ENCODE measurements at regions not wholly inside any gene's neighbourhood (a gene's known extent, or its start where the extent isn't known, plus 50 kb on each side); places are given as distances from the start of the nearest gene placed in this dataset.
A peak's percentile ranks its signal among the peaks of the same experiment; 100 is the strongest.

DNA sequence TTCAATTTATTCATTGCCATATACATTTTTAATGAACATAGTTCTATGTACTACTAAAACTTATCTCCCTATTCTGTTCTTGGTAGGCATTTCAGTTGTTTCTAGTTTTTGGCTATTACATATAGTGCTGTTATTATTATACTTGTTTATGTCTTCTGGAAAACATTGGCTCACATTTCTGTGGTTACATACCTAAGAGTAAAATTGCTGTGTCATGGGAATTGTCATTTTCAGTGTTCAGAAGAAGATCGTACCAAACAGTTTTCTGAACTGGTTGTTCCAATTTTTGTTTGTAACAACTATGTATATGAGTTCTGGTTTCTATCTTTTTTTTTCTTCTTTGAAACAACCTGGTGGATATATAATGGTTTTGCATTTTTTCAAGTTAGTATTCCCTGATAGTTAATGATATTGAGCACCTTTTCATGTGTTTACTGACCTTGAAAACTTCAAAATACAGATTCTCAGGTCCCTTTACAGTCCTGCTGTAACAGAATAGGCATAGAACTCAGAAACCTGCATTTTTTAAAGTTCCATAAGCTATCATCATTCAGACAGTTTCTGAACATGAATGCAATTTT lies 230.7 kb downstream of the JRKL start:
- no peak for DNase-seq

DNA sequence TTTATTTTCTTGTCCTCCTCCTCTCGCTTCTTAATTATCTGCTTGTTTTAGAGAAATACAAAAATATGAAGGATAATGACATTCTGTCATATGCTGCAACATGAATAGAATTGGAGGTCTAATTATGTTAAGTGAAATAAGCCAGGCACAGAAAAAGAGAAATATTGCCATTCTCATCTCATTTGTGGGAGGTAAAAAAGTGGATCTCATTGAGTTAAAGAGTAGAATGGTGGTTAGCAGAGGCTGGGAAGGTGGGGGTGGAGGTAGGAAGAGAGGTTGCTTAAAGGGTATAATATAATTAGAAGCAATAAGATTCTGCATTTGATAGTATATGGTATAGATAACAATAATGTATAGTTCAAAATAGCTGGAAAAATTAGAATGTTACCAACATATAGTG lies 231.3 kb downstream of the JRKL start:
- DNase-seq, result no peak

DNA sequence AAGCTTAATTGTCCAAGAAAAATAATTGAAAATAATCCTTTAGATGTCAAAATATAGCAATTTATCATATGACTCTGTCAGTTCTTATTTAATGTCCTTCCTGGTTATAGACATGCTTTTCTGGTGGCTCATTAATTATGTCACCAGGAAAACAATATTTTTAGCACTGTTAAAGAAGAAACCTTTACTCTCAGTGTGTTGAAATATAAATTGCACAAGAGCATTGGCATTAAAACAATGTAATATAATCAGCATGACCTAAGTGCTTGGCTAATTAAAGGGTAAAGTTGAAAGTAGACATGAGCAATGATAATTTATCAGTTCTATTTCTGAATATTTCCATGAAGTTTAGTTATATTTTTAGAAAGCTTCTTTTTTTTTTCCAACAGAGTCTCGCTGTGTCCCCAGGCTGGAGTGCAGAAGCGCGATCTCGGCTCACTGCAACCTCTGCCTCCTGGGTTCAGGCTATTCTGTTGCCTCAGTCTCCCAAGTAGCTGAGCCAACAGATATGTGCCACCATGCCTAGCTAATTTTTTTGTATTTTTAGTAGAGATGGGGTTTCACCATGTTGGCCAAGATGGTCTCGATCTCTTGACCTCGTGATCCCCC lies 232.3 kb downstream of the JRKL start:
- no peak for DNase-seq

DNA sequence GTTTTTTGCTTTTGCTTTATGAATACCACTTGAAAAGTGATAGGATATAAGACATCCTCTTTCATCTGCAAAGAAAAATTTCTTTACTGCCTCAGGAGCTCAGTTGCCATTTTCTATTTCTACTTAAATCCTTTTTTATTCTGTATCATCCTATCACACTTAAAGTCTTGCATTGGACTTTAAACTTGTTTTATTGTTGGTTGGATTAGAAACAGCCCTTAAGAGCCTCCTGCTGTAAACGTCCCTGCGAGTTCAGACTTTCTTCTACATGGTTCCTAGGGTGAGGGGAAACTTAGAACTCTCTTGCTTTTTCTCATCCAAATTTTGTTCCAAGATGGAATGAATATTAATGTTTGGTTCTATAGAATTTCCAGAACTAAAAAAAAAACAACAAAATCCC lies 234.3 kb downstream of the JRKL start:
- no peak for DNase-seq

DNA sequence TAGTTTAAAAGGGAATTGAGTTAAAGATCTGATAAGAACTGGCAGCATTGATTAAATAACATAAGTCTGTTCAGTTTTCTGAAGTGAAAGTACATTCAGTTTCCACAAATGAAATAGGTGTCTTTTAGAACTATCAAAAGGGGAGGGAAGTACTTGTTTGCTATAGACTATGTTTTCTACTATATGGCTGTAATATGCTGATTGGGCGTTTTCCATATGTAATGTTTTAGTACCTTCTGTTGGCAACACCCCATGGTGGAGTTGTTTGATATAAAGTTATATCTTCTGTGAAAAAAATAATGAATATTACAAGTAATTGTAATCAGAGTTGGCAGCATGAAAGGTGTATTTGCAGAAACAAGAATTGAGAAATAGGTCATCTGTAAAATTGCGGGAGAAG lies 237.6 kb downstream of the JRKL start:
- DNase-seq, result no peak

DNA sequence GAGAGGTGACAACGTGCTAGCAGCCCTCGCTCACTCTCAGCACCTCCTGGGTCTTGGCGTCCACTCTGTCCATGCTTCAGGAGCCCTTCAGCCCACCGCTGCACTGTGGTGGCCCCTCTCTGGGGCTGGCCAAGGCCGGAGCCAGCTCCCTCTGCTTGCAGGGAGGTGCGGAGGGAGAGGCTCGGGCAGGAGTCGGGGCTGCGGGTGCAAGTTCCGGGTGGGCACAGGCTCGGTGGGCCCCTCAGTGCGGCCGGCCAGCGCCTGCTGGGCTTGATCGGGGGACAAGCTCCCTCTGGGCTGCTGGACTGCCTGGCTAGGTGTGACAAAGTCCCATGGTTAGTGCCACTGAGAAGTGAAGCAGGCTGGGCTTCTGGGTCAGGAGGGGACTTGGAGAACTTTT lies 245.8 kb downstream of the JRKL start:
- DNase-seq, result no peak

DNA sequence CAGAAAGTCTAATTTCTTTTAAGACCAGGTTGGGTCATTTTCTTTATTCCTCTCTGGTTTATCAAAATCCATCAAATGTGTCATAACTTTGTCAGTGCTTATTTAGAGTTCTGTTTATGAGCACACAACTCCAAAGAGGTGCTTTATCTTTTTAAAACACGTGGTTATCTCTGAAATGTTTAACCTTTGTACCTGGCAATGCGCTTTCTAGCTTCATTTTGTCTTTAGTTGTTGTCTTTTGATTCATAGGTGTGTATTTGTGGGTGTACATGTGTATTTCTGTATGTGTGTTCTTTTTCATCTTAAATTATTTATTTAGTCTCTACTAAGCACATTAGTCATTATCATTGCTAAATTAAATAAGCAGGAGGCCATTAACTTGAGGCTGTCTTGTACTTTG lies 251.4 kb downstream of the JRKL start:
- DNase-seq, result no peak

DNA sequence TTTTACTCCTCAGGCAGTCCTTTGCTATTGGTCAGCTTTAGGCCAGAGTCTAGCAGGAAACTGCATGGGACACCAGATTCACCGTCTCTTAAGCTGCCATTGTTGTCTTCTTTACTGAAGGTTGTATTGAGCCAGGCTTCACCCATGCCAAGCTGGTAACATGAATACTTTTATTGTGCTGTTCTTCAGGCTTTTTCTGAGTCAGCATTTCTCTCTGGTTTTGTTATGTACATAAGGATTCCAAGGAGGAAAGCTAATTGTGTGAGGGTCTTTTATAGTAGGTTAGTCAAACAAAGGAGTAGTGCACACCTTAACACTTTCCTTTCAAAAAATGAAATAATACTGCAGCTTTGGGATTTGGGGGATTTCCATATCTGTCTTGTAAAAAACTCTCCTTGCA lies 252.8 kb downstream of the JRKL start:
- no peak for DNase-seq

DNA sequence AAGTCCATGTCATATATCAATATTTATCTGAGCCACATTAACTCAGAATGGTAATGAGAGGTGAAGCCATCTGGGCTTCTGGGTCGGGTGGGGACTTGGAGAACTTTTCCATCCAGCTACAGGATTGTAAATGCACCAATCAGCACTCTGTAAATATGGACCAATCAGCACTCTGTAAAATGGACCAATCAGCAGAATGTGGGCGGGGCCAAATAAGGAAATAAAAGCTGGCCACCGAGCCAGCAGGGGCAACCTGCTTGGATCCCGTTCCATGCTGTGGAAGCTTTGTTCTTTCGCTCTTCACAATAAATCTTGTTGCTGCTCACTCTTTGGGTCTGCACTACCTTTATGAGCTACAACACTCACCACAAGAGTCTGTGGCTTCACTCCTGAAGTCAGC lies 253.4 kb downstream of the JRKL start:
- DNase-seq, result no peak

DNA sequence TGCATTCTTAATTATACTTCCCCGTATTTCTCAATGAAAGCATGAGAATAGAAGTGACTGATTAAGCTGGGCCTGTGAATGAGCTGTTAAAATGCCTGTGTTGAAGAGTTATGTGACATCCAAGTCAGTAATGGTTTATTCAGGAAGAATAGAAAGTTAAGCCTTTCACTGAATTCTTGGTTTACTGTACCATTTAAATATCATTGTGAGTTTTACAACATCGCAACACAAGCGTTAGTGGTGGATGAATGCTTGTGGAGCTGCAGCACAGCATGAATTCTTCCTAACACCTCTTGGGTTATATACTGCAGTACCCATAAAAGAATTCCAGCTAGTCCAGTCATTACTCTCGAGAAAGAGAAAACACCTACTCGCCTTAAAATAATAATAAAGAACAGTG lies 257.8 kb downstream of the JRKL start:
- no peak for DNase-seq

DNA sequence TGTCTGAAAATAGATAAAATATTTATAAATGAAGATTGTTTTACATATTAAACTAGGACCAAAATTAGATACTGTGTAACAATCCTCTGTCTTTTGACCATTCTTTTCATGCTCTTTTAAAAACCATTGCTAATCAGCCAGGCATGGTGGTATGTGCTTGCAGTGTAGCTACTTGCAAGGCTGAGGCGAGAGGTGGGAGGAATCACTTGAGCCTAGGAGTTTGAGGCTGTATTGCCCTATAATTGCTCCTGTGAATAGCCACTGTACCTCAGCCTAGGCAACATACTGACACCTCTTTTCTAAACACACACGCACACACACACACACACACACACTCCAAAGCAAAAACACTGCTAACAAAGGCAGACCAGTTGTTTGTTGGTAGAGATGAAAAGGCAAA lies 259.2 kb downstream of the JRKL start:
- no peak for DNase-seq

DNA sequence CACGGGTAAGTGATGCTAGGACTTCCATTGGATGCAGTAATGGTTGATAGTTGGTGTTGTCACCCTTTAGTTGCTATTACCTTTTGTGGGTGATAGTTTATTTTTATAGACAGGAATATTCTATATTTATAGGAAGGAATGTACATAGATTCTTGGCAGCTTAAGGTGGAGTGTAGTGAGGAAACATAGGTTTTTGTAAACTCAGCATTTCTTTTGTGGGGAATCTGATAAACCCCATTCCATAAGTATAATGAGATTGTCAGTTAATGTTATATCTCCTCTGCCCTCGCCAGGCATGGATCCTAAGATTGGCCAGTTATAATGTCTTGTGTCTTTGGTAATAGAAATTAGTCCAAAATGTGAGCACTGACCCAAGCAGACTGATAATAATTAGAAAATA lies 262.7 kb downstream of the JRKL start:
- DNase-seq, result no peak

DNA sequence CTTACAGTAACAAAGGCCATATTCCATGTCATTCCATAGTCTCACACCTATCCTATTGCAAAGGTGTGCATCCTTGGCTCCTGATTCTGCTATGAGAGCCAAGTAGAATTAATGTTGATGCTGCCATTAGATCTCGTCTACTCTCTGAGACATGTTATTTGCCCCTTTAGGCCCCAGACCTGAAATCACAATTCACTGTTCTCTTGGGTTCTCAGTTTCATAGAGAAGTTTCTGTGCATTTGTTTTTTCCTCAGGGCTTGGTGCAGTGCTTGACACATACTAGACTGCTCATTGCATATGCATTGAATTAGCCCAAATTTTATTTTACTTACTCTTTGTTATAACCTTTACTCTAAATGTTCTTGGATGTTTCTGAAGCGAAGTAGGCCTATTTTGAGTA lies 265.7 kb downstream of the JRKL start:
- no peak for DNase-seq

DNA sequence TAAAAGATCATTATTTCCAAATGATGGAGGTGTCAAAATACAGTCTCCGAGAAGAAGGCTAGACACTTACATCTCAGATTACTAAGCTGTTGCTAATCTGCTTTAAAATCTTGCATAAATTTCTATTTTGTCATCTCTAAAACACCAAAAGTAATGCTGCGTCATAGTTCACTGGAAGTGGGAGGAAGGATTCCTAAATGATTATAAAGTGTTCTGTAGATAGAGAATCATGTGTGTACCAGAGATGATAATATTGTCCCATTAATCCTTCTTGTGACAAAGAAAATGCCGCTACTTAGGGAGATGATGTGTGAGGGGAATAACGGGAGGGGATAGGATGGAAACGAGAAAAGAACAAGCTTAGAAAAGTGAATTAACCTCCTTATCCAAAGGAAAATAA lies 268.6 kb downstream of the JRKL start:
- DNase-seq, result no peak

DNA sequence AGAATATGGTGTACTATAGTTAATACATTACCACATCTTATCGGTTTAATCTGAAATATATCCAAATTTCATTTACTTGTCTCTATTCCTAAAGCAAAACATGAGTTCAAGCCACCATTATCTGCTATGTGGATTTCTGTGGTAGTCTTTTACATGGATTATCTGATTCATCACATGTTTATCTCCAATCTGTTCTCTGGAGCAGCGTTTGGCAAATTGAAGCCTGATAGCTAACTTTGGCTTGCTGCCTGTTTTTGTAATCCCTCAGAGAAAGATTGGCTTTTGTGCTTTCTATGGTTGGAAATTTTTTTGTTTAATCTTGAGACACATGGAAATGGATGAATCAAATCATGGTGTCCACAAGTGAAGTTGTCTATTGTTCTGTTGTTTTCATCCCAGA lies 274.3 kb downstream of the JRKL start:
- no peak for DNase-seq

DNA sequence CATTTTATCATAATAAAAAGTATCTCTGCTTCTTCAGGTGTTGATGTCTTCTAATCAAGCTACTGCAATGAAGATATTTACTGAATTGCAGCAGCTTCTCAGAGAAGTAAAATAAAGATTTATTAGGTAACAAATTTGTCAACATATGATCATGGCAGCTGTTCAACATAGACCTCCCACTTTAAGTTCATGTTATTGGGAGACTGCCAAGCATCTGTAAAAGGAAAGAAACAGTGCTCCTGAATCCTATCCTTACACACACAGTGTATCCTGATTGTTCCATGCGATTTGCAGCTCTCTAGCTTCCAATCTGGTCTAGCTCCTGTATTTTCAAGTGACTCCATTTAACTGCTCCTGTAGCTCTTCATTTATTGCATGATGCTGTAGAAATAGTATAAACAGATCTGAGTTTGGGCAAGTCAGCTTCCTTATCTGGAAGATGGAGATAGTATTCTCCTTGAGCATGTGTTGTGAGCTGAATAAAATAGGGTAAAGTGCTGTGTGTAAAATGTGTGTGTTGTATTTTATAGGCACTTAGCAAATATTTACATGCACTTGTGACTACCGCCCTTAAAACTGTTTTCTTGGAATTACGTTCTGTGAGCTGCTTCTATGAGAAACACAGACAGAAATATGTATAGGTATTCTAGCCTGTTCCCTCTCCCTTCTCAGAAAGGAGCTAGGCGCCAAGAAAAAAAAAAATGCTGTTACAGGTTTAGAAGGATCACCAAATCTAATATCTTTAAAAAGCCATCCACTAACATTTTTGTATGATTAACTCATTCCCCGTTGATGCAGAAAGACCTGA lies 290.6 kb downstream of the JRKL start:
- peak in 1 of 2 experiments; percentile 6 for DNase-seq

DNA sequence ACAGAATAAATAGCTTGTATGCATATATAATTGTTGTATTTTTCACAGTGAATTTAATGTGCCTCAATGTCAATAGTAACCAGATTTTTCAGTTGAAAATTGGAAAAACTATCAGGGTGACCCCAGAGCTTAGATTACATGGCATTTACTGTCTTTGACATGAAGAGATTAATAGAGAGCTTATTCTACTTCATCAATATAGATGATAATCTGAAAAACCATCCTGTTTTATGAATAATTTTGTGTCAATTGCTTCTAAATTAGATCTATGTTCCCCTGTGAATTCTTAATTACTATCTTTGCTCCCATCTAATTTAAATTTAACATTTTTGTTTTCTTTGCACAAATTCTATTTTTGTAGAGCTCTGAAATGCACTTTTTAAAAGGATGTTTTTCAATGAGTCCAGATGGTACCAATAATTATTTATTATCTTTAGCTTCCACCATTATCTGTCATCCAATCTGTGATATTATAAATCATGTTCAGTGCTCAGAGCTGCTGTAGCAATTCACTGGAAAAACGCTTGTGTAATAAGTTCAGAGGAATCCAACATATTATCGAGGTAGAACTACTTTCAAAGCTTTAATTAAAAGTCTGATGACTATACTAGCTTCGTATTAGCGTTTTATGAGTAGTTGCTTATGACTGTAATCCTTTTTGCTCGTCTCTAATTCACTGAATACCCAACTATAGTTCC lies 291.4 kb downstream of the JRKL start:
- no peak for DNase-seq

DNA sequence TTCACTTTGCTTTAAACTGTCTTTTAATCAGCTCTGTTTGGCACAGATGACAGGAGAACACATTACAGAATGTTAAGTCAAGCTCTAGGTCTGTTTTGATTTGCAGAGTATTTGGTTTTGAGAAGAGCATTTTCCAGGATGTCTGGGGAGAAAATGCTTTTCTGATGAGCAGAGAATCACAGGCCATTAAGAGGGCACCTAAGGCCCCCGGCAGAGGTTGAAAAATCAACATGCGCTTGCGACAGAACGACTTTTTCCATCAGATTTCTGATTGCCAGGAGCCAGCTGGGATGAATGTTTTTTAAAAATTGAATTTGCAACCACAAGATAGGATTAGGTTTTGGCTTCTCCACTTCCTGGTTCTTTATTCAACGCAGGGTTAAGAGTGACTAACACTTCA lies 304.5 kb downstream of the JRKL start:
- DNase-seq, result no peak

DNA sequence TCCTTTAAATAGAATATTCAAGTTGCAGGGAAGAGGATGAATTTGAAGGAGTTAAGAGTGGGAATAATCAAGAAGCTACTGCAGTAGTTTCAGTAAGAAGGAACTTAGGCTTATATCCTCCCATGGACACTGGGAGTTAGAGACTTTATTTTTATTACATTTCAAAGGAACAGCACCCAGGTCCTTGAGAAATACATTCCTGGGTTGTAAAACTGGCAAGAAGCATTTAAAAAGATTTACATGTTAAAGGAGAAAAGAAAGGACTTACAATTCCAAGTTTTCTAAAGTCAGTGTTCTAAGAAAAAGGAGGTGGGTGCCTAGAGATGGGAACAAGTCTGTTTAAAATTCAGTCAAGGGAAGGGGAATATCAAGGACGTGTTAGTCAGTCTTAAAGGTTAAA lies 306.9 kb downstream of the JRKL start:
- DNase-seq, result no peak

DNA sequence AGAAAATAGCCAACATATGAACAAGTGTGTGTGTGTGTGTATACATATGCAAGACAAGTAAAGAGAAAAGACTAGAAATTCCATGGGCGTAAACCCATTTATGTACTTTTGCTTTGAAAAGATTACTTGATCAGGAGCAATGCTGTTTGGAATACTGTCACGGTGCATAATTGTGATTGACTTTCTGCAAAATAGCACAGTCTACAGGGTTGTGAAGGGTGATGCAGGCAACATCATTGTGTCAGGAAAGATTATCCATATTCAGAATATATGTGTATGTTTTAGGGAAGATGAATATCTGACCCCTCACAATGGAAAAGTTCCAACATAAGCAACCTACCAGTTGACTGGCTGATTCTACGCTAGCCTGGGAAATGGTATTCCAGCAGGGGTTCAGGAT lies 307.7 kb downstream of the JRKL start:
- DNase-seq, result no peak

DNA sequence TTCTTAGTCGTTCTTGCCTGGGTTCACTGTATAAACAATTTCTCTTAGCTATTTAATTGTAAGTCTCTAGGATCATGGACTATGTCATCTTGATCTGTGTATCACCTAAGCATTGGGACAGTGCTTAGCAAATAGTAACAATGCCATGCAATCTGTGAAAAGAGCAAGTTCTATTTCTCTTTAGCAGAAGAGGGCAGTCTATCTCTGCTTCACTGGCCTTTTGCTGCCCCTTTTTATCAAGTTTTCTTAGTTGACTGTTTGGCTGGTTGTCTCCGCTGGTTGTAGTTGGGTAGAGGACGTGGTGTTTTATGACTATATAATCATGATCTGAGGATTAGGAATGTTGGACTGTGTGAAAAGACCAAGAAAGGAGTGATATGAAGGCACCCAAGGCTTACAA lies 315.0 kb downstream of the JRKL start:
- peak in 1 of 2 experiments; percentile 40 for DNase-seq

DNA sequence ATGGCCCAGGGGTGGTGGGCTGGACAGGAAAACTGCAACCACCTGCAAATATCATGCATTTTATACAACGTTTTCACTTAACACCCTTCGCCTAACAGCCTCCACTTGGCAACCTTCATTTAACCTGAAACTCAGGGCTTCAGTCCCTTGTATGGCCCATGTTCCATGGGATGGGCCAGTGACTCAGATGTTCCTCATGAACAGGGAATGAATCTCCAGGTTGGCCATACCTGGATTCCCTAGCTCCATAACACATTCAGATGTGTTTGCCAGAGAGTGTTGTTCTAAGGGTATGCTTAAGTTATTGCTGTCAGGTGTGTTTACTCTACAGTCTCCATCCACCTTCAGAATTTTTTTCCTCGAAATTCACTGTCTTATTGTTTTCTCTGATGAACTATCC lies 316.9 kb downstream of the JRKL start:
- DNase-seq, result no peak

DNA sequence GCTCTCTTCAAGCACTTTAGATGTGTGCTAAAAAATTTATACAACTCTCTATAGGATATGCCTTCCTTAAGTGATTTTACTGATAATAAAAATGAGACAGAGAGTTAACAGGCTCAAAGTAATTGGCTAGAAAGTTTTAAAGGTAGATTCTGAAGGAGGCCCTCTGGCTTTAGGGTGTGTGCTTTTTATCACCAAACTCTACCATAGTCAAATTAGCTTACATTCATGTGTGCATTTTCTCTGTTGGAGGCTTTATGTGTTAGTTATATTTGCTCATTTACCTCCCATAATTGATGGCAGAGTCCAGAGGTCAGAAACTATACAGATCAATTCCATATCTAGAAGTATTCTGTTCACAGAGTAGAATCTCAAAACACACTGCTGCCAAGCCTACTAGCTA lies 317.5 kb downstream of the JRKL start:
- peak; percentile 29 to 51 for DNase-seq

Measured in NCI-H526 (cell line).